GM23248 (cell line): ENCODE measurements at regions not wholly inside any gene's neighbourhood (a gene's known extent, or its start where the extent isn't known, plus 50 kb on each side); places are given as distances from the start of the nearest gene placed in this dataset.

Experiments
- EZH2 ChIP-seq: fragments of 200-600 bp; sonication (generic); IDR thresholded peaks from 2 replicates; pipeline ENCODE4 v1.6.1; 2018; ENCODE audit warnings: antibody characterized with exemption, mild to moderate bottlenecking; ENCODE audit not compliant: insufficient read depth, poor library complexity, severe bottlenecking
- EZH2phosphoT487 ChIP-seq: fragments of 200-600 bp; sonication (generic); IDR thresholded peaks from 2 replicates; pipeline ENCODE4 v1.6.1; 2018; ENCODE audit warnings: antibody characterized with exemption, moderate library complexity, mild to moderate bottlenecking, low read depth; ENCODE audit not compliant: insufficient read depth

GRCh38 chr10:3635211-3635671 is 149.8 kb downstream of the KLF6 start:
- TF ChIP-seq EZH2, result no peak
- no peak for TF ChIP-seq EZH2phosphoT487
